ENCODE measurements at regions not wholly inside any gene's neighbourhood (a gene's known extent, or its start where the extent isn't known, plus 50 kb on each side); places are given as distances from the start of the nearest gene placed in this dataset.

DNA sequence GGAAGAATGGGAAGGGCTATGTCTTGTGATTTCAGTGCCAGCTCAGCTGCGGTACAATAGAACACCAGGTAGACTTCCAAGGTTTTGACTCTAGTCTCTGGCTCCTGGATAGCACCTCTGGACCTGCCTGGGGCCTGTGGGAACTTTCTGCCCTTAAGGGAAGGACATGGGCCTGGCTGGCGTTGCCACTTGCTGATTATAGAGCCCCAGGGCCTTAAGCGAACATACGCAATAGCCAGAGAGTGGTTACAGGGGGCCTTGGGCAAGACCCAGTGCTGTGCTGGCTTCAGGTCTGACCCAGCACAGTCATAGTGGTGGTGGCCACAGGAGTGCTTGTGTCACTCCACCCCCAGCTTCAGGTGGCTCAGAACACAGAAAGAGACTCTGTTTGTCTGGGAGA, 131.1 kb upstream of the COL21A1 start:
- no peak for DNase-seq (ENCODE audit: low read depth in 2 of 2)

DNA sequence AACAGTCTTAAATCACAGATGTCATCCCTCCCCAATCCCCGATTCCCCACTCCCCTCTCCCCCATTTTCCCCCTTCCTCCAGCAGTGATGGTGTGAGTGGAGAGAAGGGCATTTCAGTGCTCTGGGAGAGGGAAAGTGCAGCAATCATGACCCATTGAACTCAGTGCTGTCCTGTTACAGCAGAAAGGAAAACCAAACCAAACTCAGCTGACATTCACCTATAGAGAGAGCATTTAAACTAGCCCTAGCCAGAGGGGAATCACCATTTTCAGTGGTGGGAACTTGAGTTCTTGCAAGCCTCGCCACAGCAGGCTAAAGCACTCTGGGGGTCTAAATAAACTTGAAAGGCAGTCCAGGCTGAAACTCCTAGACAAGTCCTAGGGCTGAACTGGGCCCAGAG, 129.9 kb upstream of the COL21A1 start:
- DNase-seq (ENCODE audit: low read depth in 2 of 2), result no peak

DNA sequence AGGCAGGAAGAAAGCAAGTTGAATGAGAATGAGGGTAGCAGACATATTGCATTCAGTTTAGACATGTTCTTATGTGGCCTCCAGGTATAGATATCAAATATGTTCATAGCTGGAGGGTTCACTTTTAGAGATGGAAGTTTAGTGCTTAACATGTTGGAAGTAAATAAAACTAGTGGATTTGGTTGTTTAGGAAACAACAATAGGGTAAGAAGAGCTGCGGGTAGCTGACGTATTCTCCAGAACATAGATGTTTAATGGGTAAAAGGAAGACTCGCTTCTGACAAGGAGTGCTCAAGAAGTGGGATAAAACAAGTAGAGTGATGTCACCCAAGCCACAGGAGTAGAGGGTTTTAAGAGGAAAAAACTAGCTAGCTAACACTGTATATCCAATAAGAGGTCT, 128.4 kb upstream of the COL21A1 start:
- DNase-seq (ENCODE audit: low read depth in 2 of 2), result no peak

DNA sequence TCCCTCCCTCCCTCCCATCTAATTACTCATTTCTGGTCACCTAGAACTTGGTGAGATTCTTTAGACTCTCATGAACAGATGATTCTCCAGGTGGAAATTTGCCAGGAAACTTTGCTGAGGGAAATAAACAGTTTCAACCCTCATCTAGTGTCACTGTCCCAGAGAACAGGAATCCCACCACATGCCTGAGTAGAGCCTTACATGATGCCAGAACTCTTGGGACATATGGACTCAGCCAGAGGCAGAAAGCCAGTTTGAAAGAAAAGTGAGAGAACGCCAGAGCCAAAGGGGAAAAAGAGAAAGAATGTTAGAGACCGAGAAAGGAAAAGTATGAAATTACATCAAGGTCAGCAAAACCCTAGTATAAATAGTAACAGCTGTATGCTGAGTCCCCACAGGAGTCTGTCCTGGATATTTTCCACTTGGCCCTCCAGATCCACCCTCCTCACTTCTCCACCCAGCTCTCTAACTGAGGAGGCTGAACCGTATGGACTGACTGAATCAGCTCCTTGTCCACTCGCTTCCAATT, 127.5 kb upstream of the COL21A1 start:
- DNase-seq (ENCODE audit: low read depth in 2 of 2), result no peak

- no peak for DNase-seq (ENCODE audit: low read depth in 2 of 2)
Observed at GRCh38 chr6:56372406-56372995, 125.1 kb upstream of the COL21A1 start.

GRCh38 chr6:56370561-56371211, 123.3 kb upstream of the COL21A1 start:
- DNase-seq (ENCODE audit: low read depth in 2 of 2), result no peak

- no peak for DNase-seq (ENCODE audit: low read depth in 2 of 2)
Observed at GRCh38 chr6:56370127-56370540, 122.8 kb upstream of the COL21A1 start.

DNA sequence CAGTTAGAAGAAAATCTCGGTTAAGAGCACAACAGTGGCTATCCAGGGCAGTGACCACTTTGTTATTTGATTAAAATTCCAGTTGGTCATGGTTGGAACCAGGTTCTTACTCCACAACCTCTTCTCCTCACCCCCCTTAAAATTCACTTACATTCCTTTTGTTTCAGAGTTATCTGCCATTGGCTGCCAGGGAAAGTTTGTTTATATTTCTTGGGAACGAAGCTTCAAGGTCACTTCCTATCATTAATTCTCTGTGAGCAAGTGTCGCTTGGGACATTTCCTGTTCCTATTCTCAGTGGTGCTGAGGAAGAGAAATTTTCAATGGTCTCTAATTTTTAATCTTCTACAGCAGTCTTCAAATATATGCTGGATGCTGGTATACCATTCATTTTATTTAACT, 121.1 kb upstream of the COL21A1 start:
- no peak for DNase-seq (ENCODE audit: low read depth in 2 of 2)

DNA sequence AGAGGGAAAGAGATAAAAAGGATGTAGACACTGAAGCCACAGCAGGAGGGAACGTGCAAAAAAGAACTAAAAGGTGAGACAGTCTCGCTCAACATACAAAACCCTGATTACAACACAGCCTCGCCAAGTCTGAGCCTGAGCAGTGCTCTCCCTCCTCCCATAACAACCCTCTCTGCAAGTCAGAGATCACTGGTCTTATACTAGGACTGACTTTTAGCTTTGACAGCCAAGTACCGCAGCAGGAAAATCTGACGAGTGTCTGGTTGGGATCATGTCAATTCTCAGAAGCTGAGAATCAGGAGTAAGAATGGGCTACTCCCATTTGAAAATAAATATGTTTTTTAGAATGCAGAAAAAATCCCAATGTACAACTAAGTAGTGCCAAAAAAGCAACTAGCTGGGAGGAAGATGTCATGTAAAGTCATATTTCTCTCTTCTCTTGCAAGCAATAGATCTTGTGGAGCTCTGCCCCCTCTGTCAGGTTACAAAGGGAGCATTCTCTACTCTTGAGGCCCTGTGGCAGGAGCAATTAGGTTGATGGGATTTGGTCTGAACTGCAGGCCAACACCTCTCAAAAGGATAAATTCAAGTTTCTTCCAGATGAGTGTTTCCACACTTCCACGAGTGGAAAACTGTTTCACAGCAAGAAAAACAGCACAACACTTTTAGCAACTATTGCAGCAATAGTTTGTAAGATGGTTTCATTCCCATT, 118.9 kb upstream of the COL21A1 start:
- DNase-seq (ENCODE audit: low read depth in 2 of 2), result no peak

GRCh38 chr6:56364827-56365339, 117.5 kb upstream of the COL21A1 start:
- DNase-seq (ENCODE audit: low read depth in 2 of 2), result no peak

- DNase-seq (ENCODE audit: low read depth in 2 of 2), result no peak
Observed at GRCh38 chr6:56364431-56364826, 117.0 kb upstream of the COL21A1 start.

DNA sequence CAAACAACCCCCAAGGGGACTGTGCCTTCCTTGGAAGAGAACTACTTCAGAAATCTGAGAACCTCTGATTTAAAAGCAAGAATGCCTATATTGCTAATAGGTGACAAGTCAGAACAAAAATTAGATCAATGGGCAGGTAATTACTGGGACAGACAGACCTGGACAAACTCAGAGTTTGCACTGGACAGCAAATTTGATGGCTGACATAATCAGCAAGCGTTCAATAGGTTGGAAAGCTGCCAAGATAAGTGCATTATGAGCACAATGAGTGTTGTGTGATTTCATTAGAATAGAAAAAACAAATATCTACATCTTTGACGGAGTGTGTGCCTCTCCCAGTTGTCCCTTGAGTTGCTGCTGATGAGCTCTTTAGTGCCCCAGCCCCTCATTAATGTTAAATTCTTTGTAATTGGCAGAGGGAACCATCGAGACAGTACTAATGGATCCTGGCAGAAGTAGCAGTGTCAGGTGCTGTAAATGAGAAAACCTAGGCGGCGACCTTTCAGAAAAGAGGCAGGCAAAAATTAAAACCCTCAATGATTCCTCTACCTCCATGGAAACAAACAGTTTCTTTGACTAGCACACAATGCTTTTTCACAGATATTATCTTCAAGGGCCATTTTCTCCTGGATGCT, 116.5 kb upstream of the COL21A1 start:
- DNase-seq (ENCODE audit: low read depth in 2 of 2), result no peak

GRCh38 chr6:56361812-56362211, 114.4 kb upstream of the COL21A1 start:
- DNase-seq (ENCODE audit: low read depth in 2 of 2), result no peak

DNA sequence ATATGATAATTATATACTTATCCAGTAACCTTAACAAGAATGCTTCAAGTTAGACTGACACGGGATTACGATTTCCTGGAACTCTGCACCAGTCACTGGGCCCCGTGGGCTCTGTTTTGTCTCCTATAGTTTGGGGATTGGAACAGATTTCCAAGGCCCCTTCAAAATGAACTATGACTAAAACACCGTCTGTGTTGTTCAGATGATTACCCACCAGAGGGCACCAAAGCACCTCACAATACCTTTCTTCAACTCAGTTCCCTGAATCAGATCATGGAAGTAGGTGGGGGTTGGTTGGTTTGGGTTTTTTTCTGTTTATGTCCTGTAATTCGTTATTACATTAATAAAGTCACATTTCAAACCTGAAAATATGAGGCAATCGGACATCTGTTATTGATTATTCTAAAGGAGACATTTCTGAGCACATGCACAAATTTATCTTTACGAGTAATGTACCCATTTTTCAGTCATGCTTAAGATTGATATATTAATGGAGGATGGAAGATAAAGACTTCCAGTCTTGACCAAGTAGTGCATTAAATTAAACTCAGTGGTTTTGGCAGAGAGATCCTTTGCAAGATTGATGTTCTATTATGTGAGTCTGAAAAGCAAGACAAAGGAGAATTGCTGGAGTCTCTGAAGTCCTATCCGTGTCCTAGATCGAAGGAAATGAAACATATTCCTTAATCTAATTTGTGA, 112.0 kb upstream of the COL21A1 start:
- DNase-seq (ENCODE audit: low read depth in 2 of 2), result peak; percentile 11 to 45

- no peak for DNase-seq (ENCODE audit: low read depth in 2 of 2)
Observed at GRCh38 chr6:56357616-56358373, 110.4 kb upstream of the COL21A1 start.

DNA sequence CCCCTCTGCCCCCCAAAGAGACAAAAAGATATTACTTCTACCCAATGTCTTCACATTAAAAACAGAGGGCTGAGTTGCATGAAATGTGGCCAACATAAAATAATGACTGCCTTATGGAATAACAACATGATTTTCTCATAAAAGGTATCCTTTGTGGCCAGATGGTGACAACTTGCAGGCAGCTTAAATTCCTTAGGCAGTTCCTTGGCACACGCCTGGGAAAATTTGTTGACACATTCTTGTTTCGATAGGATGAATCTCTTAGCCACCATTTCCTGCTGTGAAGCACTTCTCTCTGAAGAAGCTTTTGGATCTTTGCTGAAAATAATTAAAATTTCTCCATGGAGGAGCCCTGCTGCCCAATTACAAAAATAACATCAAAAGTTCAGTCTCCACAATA, 109.0 kb upstream of the COL21A1 start:
- no peak for DNase-seq (ENCODE audit: low read depth in 2 of 2)

DNA sequence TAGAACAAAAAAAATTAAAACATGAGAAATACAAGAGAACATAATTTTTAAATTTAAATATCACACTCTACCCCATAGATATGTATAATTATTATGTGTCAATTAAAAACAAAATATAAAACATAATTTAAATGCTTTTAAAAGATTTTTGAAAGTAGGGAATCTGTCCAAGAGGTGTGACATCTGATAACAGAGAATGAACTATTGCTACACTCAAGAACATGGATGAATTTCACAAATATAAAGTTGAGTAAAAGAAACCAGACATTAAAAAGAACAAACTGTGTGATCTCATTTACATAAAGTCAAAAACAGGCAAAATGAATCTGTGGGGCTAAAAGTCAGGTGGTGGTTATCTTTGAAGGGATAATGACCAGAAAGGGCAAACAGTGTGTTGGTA, 106.5 kb upstream of the COL21A1 start:
- no peak for DNase-seq (ENCODE audit: low read depth in 2 of 2)

DNA sequence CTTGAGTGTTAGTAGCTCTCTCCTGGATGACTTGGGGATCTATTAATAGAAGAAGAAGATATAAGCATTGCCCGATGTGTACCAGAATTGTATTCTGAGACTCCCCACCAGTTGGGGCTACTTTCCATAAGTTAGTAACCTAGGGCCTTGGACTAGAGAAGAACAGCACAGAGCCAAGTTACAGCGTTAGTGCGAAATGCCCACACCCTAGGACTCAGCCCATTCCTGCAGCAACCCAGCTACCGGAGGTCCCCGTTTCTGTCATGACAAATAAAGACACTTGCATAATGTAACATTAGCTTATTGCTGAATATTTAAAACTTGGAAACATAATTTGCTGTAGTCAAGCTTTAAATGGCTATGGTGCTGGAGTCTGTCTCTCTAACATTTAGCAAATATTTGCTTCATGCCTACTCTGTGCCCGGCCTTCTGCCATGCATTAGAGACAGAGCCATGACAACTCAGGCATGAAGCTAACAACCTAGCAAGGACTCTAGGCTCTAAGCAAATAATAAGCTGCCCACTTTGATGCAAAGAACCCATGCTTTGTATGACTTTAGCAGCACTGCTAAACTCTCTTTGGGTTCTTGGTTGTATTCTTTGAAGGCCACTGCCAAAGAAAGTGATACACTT, 103.4 kb upstream of the COL21A1 start:
- no peak for DNase-seq (ENCODE audit: low read depth in 2 of 2)

GRCh38 chr6:56349194-56349593, 101.8 kb upstream of the COL21A1 start:
- DNase-seq (ENCODE audit: low read depth in 2 of 2), result no peak

DNA sequence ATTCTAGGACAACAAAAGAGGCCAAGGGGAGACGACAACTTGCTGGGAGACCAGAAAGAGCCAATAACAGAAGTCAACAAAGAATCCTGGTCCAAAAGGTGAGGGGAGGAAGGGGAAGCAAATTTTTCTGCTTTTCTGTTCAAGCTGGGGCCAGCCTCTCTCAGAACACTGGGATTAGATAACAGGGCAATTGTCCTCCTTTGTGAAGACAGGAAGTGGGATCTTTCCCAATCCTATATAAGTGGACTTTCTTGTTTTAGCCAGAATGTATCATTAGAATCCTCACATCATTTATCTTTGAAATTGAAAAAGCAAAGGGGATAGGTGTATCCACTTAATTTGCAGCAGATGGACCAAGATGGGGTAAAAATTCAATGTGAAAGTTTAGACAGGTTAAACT, 101.2 kb upstream of the COL21A1 start:
- no peak for DNase-seq (ENCODE audit: low read depth in 2 of 2)

DNA sequence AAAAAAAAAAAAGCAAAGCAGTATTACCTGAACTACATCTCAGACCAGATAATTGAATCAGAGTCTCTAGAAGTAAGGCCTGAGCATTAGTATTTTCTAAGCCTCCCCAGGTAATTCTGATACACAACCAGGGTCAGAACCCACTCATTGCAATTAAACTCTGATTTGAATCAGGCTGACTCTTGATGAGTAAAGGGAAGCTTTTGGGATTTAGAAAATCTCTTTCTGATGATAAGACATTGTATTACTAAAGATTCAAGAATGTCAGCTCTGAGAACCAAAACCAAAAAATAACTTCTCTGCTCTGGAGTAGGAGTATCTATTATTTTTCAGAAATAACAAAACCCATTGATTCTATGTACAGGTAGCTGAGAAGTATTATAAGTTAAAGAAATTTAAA, 100.1 kb upstream of the COL21A1 start:
- DNase-seq (ENCODE audit: low read depth in 2 of 2), result no peak
